OCI-LY3 (cell line): ENCODE measurements at regions not wholly inside any gene's neighbourhood (a gene's known extent, or its start where the extent isn't known, plus 50 kb on each side); places are given as distances from the start of the nearest gene placed in this dataset.

ENCODE experiments used
- EZH2phosphoT487 ChIP-seq: fragments of 200-600 bp; shearing (Covaris generic); IDR thresholded peaks from 2 replicates; pipeline ENCODE4 v1.6.1; 2018; ENCODE audit warnings: antibody characterized with exemption, mixed run types, low read depth
- TF ChIP-seq, protein P1 (sequence below): fragments of 200-600, 300-600 bp; sonication (generic); IDR thresholded peaks from 2 replicates; pipeline ENCODE4 v1.5.1; 2014; ENCODE audit warnings: antibody characterized with exemption, low read length, low read depth

DNA sequence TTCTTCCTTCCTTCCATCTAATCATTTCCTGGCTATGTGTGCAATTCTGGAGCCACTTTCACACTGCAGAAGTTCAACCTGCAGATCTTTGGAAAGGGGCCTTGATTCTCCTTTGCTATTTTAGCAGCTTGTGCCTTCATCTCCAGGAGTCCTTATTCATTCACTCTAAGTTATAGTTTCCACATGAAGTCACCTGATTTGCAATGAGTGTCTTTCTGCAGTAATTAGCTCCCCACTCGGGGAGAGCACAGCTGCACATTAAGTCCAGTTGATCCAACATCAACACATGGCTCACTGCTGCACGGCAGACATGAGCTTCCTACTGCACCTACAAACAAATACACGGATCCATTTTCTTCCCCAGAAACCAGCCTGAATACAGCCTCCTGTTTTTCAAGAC lies 323.1 kb upstream of the TNP1 start:
- TF ChIP-seq, protein P1, sequence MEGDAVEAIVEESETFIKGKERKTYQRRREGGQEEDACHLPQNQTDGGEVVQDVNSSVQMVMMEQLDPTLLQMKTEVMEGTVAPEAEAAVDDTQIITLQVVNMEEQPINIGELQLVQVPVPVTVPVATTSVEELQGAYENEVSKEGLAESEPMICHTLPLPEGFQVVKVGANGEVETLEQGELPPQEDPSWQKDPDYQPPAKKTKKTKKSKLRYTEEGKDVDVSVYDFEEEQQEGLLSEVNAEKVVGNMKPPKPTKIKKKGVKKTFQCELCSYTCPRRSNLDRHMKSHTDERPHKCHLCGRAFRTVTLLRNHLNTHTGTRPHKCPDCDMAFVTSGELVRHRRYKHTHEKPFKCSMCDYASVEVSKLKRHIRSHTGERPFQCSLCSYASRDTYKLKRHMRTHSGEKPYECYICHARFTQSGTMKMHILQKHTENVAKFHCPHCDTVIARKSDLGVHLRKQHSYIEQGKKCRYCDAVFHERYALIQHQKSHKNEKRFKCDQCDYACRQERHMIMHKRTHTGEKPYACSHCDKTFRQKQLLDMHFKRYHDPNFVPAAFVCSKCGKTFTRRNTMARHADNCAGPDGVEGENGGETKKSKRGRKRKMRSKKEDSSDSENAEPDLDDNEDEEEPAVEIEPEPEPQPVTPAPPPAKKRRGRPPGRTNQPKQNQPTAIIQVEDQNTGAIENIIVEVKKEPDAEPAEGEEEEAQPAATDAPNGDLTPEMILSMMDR, result no peak
- no peak for TF ChIP-seq EZH2phosphoT487
